Epithelial cell of proximal tubule (primary cell): ENCODE measurements at regions not wholly inside any gene's neighbourhood (a gene's known extent, or its start where the extent isn't known, plus 50 kb on each side); places are given as distances from the start of the nearest gene placed in this dataset.

Experiments
- DNase-seq: peaks from one replicate; pipeline ENCODE4 v3.0.0-alpha.2; 2011; ENCODE audit warnings: low read depth
- H3K4me3 ChIP-seq: 2 replicates; pipeline ENCODE4 v1.5.1; 2011; ENCODE audit warnings: low read depth, mild to moderate bottlenecking, low read length
- CTCF ChIP-seq: conservative IDR thresholded peaks from 2 replicates; pipeline ENCODE4 v1.5.1; 2012; ENCODE audit warnings: low read depth, mild to moderate bottlenecking, low read length

- TF ChIP-seq CTCF: no peak
- H3K4me3 ChIP-seq: no peak overlapping the region
- DNase-seq: no peak
These were observed 83.9 kb upstream of the DUSP22 start for GRCh38 chr6:208364-208763.

- TF ChIP-seq CTCF: no peak
- no peak overlapping the region for H3K4me3 ChIP-seq
- no peak for DNase-seq
These were observed 83.3 kb upstream of the DUSP22 start for GRCh38 chr6:208938-209337.

GRCh38 chr6:209432-210103, 82.7 kb upstream of the DUSP22 start:
- no peak for DNase-seq
- no peak for TF ChIP-seq CTCF
- no peak overlapping the region for H3K4me3 ChIP-seq

GRCh38 chr6:210104-210456, 82.2 kb upstream of the DUSP22 start:
- H3K4me3 ChIP-seq: no peak overlapping the region
- no peak for TF ChIP-seq CTCF
- DNase-seq: no peak

GRCh38 chr6:210778-211374, 81.4 kb upstream of the DUSP22 start:
- no peak for TF ChIP-seq CTCF
- H3K4me3 ChIP-seq: no peak overlapping the region
- no peak for DNase-seq

GRCh38 chr6:211871-212497, 80.3 kb upstream of the DUSP22 start:
- no peak overlapping the region for H3K4me3 ChIP-seq
- no peak for TF ChIP-seq CTCF
- DNase-seq: no peak

GRCh38 chr6:213284-213683, 79.0 kb upstream of the DUSP22 start:
- no peak for DNase-seq
- H3K4me3 ChIP-seq: no peak overlapping the region
- TF ChIP-seq CTCF: no peak
